Subcutaneous abdominal adipose tissue (tissue), 5 donors: ENCODE measurements at regions not wholly inside any gene's neighbourhood (a gene's known extent, or its start where the extent isn't known, plus 50 kb on each side); places are given as distances from the start of the nearest gene placed in this dataset.

Experiments used
- H3K27ac ChIP-seq: one replicate; pipeline ENCODE4 v1.7.0; 2013; ENCODE audit warnings: low read depth, mild to moderate bottlenecking, inconsistent platforms, low read length, moderate library complexity
- H3K27me3 ChIP-seq, 5 donors: one replicate each; pipeline ENCODE4 v1.7.0; 2013; ENCODE audit warnings: low read length in 5 of 5, inconsistent platforms in 1 of 5; ENCODE audit not compliant: control insufficient read depth in 5 of 5, insufficient read depth in 4 of 5
- H3K36me3 ChIP-seq, 5 donors: one replicate each; pipeline ENCODE4 v1.7.0; 2013; ENCODE audit warnings: low read length in 5 of 5; ENCODE audit not compliant: control insufficient read depth in 5 of 5, insufficient read depth in 5 of 5
- H3K4me1 ChIP-seq, 5 donors: one replicate each; pipeline ENCODE4 v1.7.0; 2013; ENCODE audit warnings: low read length in 5 of 5, mild to moderate bottlenecking in 3 of 5, moderate library complexity in 1 of 5; ENCODE audit not compliant: control insufficient read depth in 5 of 5, insufficient read depth in 5 of 5
- H3K4me3 ChIP-seq, 5 donors: one replicate each; pipeline ENCODE4 v1.7.0; 2013; ENCODE audit warnings: low read length in 5 of 5, low read depth in 1 of 5
- H3K9ac ChIP-seq, 5 donors: one replicate each; pipeline ENCODE4 v1.7.0; 2013; ENCODE audit warnings: low read length in 5 of 5, mild to moderate bottlenecking in 4 of 5, moderate library complexity in 3 of 5
- H3K9me3 ChIP-seq, 5 donors: one replicate each; pipeline ENCODE4 v1.7.0; 2013; ENCODE audit warnings: low read length in 5 of 5; ENCODE audit not compliant: control insufficient read depth in 5 of 5
- donor health status: healthy.
- donor health status: healthy.
- donor health status: healthy.
- donor health status: healthy.
- donor health status: healthy.

- H3K4me1 ChIP-seq, result no peaks in the 10 kb centered on the region
- H3K27me3 ChIP-seq, result peaks cover 0 to 5% (median under 1%) of the 10 kb centered on the region in 5 donors
- no peak overlapping the region for H3K9ac ChIP-seq
- H3K4me3 ChIP-seq, result no peak overlapping the region
- no peak overlapping the region for H3K27ac ChIP-seq
- H3K9me3 ChIP-seq, result peaks cover 0 to 5% (median 0%) of the 10 kb centered on the region in 5 donors
- no peaks in the 10 kb centered on the region for H3K36me3 ChIP-seq
These were observed 63.0 kb upstream of the ZNF536 start for GRCh38 chr19:30309176-30309575.

DNA sequence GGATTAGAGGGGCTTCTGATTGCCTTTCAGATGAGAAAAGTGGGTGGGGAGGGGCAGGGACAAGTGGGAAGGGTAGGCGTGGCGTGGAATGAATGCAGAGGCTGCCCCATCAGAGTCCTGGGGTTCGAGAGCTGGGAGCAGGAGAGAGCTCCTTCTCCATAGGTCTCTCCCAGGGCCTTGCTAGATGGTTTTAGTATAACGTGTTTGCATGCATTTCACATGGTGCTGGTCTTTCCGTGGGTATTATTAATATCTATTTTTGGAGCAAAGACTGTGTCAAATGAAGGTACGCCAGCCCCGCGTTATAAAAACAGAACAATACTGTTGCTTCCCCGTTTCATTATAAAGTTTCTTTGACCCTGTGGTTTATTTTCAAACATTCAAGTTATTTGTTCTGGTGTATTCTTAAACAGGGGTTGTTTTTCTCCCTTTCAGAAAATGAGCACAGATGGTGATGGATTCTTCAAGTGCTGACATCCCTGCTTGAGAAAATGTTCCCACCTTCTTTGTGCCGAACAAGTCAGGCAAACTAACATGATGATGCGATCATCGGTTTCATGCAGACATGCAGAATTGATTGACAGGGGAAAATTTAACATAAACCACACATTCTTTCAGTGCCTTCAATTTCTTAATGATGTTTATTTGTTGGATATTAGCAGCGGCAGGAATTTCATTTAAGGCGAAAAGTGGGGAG lies 62.1 kb upstream of the ZNF536 start:
- Histone ChIP-seq H3K27me3 (peaks cover 0 to 5% (median 3%) of the 10 kb centered on the region in 5 donors), H3K36me3 (no peaks in the 10 kb centered on the region), H3K4me3 (no peak overlapping the region), H3K9me3 (peaks cover 0 to 10% (median 0%) of the 10 kb centered on the region in 5 donors), H3K9ac (no peak overlapping the region), H3K4me1 (no peaks in the 10 kb centered on the region), H3K27ac (no peak overlapping the region)

DNA sequence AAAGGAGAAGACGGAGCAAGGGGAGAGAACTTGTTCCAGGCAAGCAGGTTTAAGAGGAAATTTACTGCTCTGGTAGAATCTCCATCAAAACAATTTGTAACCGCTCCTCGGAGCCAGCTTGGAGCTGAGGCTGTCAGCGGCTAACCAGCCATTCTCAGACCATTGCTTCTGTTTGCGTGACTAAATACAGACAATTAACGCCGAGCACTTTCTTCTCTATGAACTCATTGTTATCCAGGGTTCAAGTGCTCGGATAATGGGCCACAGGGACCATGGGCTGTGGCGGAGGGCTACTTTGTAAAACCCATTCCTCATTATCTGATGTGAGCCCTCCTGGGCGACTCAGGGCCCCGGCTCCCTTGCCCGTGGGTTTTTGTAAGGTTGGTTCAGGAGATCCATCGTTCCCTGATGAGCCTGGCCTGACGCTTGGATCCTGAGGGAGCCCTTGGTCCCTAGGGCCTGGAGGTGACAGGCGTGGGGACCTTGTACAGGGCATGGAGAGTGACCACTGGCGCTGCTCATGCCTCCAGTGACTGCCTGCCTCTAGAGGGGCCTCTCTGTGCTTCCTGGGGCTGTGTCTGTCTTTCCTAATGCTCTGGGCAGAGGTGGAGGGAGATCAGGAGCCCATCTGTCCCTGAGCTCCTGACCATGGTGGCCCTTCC lies 61.5 kb upstream of the ZNF536 start:
- no peak overlapping the region for H3K4me3 ChIP-seq
- H3K9me3 ChIP-seq, result peaks cover 0 to 10% (median 0%) of the 10 kb centered on the region in 5 donors
- no peak overlapping the region for H3K9ac ChIP-seq
- no peak overlapping the region for H3K27ac ChIP-seq
- H3K27me3 ChIP-seq, result peaks cover 0 to 5% (median 3%) of the 10 kb centered on the region in 5 donors
- H3K36me3 ChIP-seq, result no peaks in the 10 kb centered on the region
- H3K4me1 ChIP-seq, result no peaks in the 10 kb centered on the region

DNA sequence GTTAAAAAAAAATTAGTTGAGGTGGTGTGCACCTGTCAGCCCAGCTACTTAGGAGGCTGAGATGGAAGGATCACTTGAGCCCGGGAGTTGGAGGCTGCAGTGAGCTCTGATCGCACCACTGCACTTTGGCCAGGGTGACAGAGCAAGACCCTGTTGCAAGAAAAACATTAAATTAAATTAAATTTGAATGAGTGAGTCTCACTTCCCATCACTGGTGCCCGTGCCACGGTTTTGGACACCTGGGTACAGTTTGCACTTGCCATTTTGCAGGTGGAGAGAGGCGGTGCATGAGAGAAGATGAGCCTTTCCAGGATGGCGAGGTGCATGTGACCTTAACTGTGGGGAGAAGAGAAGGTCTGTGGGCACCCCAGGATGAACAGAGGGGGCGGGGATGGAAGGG lies 60.3 kb upstream of the ZNF536 start:
- Histone ChIP-seq H3K9me3 (peaks cover 0 to 11% (median 6%) of the 10 kb centered on the region in 5 donors), H3K27me3 (peaks cover 0 to 6% (median 3%) of the 10 kb centered on the region in 5 donors), H3K4me1 (no peaks in the 10 kb centered on the region), H3K4me3 (no peak overlapping the region), H3K27ac (no peak overlapping the region), H3K36me3 (no peaks in the 10 kb centered on the region), H3K9ac (no peak overlapping the region)

GRCh38 chr19:30312582-30313352 lies 59.4 kb upstream of the ZNF536 start:
- H3K27ac ChIP-seq, result no peak overlapping the region
- H3K9ac ChIP-seq, result no peak overlapping the region
- no peaks in the 10 kb centered on the region for H3K4me1 ChIP-seq
- H3K27me3 ChIP-seq, result peaks cover 0 to 6% (median 3%) of the 10 kb centered on the region in 5 donors
- no peak overlapping the region for H3K4me3 ChIP-seq
- H3K9me3 ChIP-seq, result peaks cover 0 to 11% (median 6%) of the 10 kb centered on the region in 5 donors
- H3K36me3 ChIP-seq, result no peaks in the 10 kb centered on the region

- peaks cover 0 to 6% (median 3%) of the 10 kb centered on the region in 5 donors for H3K27me3 ChIP-seq
- no peaks in the 10 kb centered on the region for H3K4me1 ChIP-seq
- H3K4me3 ChIP-seq, result no peak overlapping the region
- peaks cover 0 to 11% (median 6%) of the 10 kb centered on the region in 5 donors for H3K9me3 ChIP-seq
- no peak overlapping the region for H3K9ac ChIP-seq
- H3K36me3 ChIP-seq, result no peaks in the 10 kb centered on the region
- H3K27ac ChIP-seq, result no peak overlapping the region
These were observed 58.8 kb upstream of the ZNF536 start for GRCh38 chr19:30313353-30313750.

DNA sequence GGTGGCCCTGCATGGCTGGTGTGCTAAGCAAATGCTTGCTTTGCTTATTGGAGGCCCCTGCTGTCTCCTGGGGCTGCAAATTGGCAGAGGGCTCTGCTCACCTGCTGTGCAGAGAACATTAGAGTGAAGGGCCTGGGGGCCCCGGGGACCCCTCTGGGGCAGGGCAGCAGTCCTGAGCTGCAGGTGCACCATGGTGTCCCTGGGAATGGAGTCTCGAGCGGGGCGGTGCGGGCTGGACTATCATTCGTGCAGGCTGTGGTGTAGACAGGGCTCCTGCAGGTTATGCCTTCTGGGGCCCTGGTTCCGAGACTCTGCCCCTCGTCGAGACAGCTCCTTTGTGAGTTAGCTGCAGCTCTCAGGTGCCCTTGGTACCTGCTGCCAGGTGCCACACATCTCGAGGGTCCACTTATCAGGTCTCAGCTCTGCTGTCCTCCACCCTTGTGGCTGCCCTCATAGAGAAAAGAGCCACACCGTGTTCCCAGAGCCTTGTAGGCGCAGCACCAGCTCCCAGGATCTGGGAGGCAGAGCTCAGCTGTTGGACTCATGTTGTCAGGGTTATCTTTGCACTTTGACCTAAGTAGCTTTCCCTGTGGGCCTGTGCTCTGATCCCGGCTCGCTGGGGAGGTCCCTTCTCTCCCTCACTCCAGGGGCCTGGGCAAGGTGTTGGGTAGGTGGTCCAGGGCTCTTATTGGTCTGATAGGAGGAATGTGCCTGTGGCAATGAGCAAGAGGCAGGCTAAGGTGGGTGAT lies 58.0 kb upstream of the ZNF536 start:
- H3K27me3 ChIP-seq, result peaks cover 0 to 6% (median 3%) of the 10 kb centered on the region in 5 donors

GRCh38 chr19:30314805-30315155 lies 57.4 kb upstream of the ZNF536 start:
- no peak overlapping the region for H3K27ac ChIP-seq

More for the DNA sequence above, 58.0 kb upstream of the ZNF536 start:
- Histone ChIP-seq H3K9ac (no peak overlapping the region), H3K9me3 (peaks cover 0 to 11% (median 6%) of the 10 kb centered on the region in 5 donors), H3K4me3 (no peak overlapping the region), H3K4me1 (no peaks in the 10 kb centered on the region), H3K27ac (no peak overlapping the region), H3K36me3 (no peaks in the 10 kb centered on the region)

DNA sequence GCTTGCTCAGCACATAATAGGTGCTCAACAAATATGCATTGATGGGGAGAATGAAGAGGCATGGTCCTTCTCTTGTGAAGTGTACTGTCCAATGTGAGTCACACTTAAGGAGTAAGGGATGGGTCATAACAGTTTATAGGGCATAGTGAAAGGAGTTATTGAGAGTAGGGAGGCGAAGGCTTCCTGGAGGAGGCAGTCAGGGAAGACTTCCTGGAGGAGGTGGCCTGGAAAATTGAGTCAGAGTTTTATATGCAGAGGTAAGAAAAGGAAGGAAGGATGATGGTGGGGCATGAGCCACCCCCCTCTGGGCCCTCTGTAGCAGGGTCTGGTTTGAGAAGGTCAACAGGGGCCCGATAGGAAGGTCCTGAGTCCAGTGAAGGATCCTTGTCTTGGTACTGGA lies 57.0 kb upstream of the ZNF536 start:
- no peak overlapping the region for H3K9ac ChIP-seq
- H3K36me3 ChIP-seq, result no peaks in the 10 kb centered on the region
- no peak overlapping the region for H3K4me3 ChIP-seq
- H3K4me1 ChIP-seq, result no peaks in the 10 kb centered on the region
- peaks cover 0 to 6% (median 3%) of the 10 kb centered on the region in 5 donors for H3K27me3 ChIP-seq
- no peak overlapping the region for H3K27ac ChIP-seq
- peaks cover 0 to 11% (median 6%) of the 10 kb centered on the region in 5 donors for H3K9me3 ChIP-seq

More at GRCh38 chr19:30314805-30315155, 57.4 kb upstream of the ZNF536 start:
- Histone ChIP-seq H3K9ac (no peak overlapping the region), H3K9me3 (peaks cover 0 to 11% (median 6%) of the 10 kb centered on the region in 5 donors), H3K4me1 (no peaks in the 10 kb centered on the region), H3K4me3 (no peak overlapping the region), H3K36me3 (no peaks in the 10 kb centered on the region), H3K27me3 (peaks cover 0 to 6% (median 3%) of the 10 kb centered on the region in 5 donors)
